H9 (cell line): ENCODE measurements at regions not wholly inside any gene's neighbourhood (a gene's known extent, or its start where the extent isn't known, plus 50 kb on each side); places are given as distances from the start of the nearest gene placed in this dataset.

Experiments
- DNase-seq: peaks from one replicate; pipeline ENCODE4 v3.0.0-alpha.2; 2017
- H2AFZ ChIP-seq: one replicate; pipeline ENCODE4 v1.6.1; 2013; ENCODE audit warnings: mild to moderate bottlenecking, low read length, control low read depth, moderate library complexity
- H2AK5ac ChIP-seq: 2 replicates; pipeline ENCODE4 v1.6.1; 2013; ENCODE audit warnings: low read length, control low read depth, mixed read lengths; ENCODE audit not compliant: insufficient read length
- H2BK120ac ChIP-seq: one replicate; pipeline ENCODE4 v1.6.1; 2013; ENCODE audit warnings: low read depth, mild to moderate bottlenecking, low read length, control low read depth, inconsistent platforms; ENCODE audit not compliant: poor library complexity, severe bottlenecking
- H2BK12ac ChIP-seq: 2 replicates; pipeline ENCODE4 v1.6.1; 2013; ENCODE audit warnings: low read length, control low read depth, mixed read lengths, low read depth; ENCODE audit not compliant: insufficient read length
- H2BK15ac ChIP-seq: 2 replicates; pipeline ENCODE4 v1.6.1; 2013; ENCODE audit warnings: low read depth, low read length, control low read depth
- H2BK20ac ChIP-seq: one replicate; pipeline ENCODE4 v1.6.1; 2013; ENCODE audit warnings: low read depth, mild to moderate bottlenecking, low read length, control low read depth, inconsistent platforms; ENCODE audit not compliant: poor library complexity, severe bottlenecking
- H2BK5ac ChIP-seq: 2 replicates; pipeline ENCODE4 v1.6.1; 2013; ENCODE audit warnings: low read length, control low read depth, mixed read lengths; ENCODE audit not compliant: insufficient read length
- H3K14ac ChIP-seq: 2 replicates; pipeline ENCODE4 v1.6.1; 2013; ENCODE audit warnings: low read length, control low read depth; ENCODE audit not compliant: insufficient read depth
- H3K18ac ChIP-seq: 2 replicates; pipeline ENCODE4 v1.6.1; 2013; ENCODE audit warnings: low read depth, mild to moderate bottlenecking, mixed read lengths, low read length, control low read depth; ENCODE audit not compliant: insufficient read length
- H3K23ac ChIP-seq: 2 replicates; pipeline ENCODE4 v1.6.1; 2013; ENCODE audit warnings: low read length, control low read depth, mixed read lengths, low read depth; ENCODE audit not compliant: insufficient read length
- H3K23me2 ChIP-seq: 2 replicates; pipeline ENCODE4 v1.6.1; 2013; ENCODE audit warnings: low read depth, mild to moderate bottlenecking, mixed read lengths, low read length, control low read depth; ENCODE audit not compliant: insufficient read length, poor library complexity, severe bottlenecking
- H3K27ac ChIP-seq: 2 replicates; pipeline ENCODE4 v1.5.1; 2013; ENCODE audit warnings: low read length, control low read depth, mixed read lengths, low read depth; ENCODE audit not compliant: insufficient read length
- H3K27me3 ChIP-seq: 2 replicates; pipeline ENCODE4 v1.6.1; 2013; ENCODE audit warnings: low read length, control low read depth, inconsistent platforms; ENCODE audit not compliant: insufficient read depth
- H3K4ac ChIP-seq: 2 replicates; pipeline ENCODE4 v1.6.1; 2013; ENCODE audit warnings: low read depth, mild to moderate bottlenecking, control low read depth, inconsistent platforms, low read length, moderate library complexity
- H3K4me1 ChIP-seq: 2 replicates; pipeline ENCODE4 v1.6.1; 2013; ENCODE audit warnings: low read length, control low read depth, inconsistent platforms; ENCODE audit not compliant: insufficient read depth
- H3K4me2 ChIP-seq: 2 replicates; pipeline ENCODE4 v1.6.1; 2013; ENCODE audit warnings: low read length, control low read depth, mixed read lengths; ENCODE audit not compliant: insufficient read length, insufficient read depth
- H3K56ac ChIP-seq: 2 replicates; pipeline ENCODE4 v1.6.1; 2013; ENCODE audit warnings: low read depth, mild to moderate bottlenecking, mixed read lengths, low read length, control low read depth; ENCODE audit not compliant: insufficient read length
- H3K79me1 ChIP-seq: 2 replicates; pipeline ENCODE4 v1.6.1; 2013; ENCODE audit warnings: low read depth, mild to moderate bottlenecking, moderate library complexity, low read length, control low read depth, inconsistent platforms; ENCODE audit not compliant: insufficient read depth, poor library complexity, severe bottlenecking
- H3K79me2 ChIP-seq: 2 replicates; pipeline ENCODE4 v1.6.1; 2013; ENCODE audit warnings: low read length, control low read depth, inconsistent platforms; ENCODE audit not compliant: insufficient read depth
- H3K9ac ChIP-seq: 2 replicates; pipeline ENCODE4 v1.6.1; 2013; ENCODE audit warnings: low read length, control low read depth, mixed read lengths; ENCODE audit not compliant: insufficient read length; ENCODE audit errors: extremely low read depth
- H3K9me3 ChIP-seq: one replicate; pipeline ENCODE4 v1.6.1; 2013; ENCODE audit warnings: low read depth, low read length, inconsistent platforms; ENCODE audit not compliant: control insufficient read depth
- H3T11ph ChIP-seq: one replicate; pipeline ENCODE4 v1.6.1; 2013; ENCODE audit warnings: mild to moderate bottlenecking, low read length, control low read depth, inconsistent platforms
- H4K20me1 ChIP-seq: one replicate; pipeline ENCODE4 v1.6.1; 2013; ENCODE audit not compliant: control insufficient read depth, insufficient read length, insufficient read depth
- H4K5ac ChIP-seq: 2 replicates; pipeline ENCODE4 v1.6.1; 2013; ENCODE audit warnings: low read depth, mild to moderate bottlenecking, mixed read lengths, low read length, control low read depth; ENCODE audit not compliant: insufficient read length
- H4K8ac ChIP-seq: replicated peaks from 2 replicates; pipeline ENCODE4 v1.6.1; 2013; ENCODE audit warnings: low read length, control low read depth, mixed read lengths, low read depth; ENCODE audit not compliant: insufficient read length
- H4K91ac ChIP-seq: 2 replicates; pipeline ENCODE4 v1.6.1; 2013; ENCODE audit warnings: low read depth, mild to moderate bottlenecking, moderate library complexity, mixed read lengths, low read length, control low read depth; ENCODE audit not compliant: insufficient read length
- H3K27ac Mint-ChIP-seq, 3 experiments: 2 replicates in 2 of 3; 3 replicates in 1 of 3; pipeline ENCODE4 v1.8.0; 2020 to 2021; ENCODE audit warnings: mixed read lengths in 3 of 3, mild to moderate bottlenecking in 1 of 3, moderate library complexity in 1 of 3
- H3K27me3 Mint-ChIP-seq: 2 replicates; pipeline ENCODE4 v1.8.0; 2021; ENCODE audit warnings: low read depth, mild to moderate bottlenecking, moderate library complexity, mixed read lengths
- H3K36me3 Mint-ChIP-seq, 3 experiments: 2 replicates in 2 of 3; 3 replicates in 1 of 3; pipeline ENCODE4 v1.8.0; 2020 to 2021; ENCODE audit warnings: low read depth in 3 of 3, mixed read lengths in 3 of 3; ENCODE audit not compliant: insufficient read depth in 1 of 3
- H3K4me1 Mint-ChIP-seq, 2 experiments: 2 replicates each; pipeline ENCODE4 v1.8.0; 2020; ENCODE audit warnings: mixed read lengths in 2 of 2
- H3K4me3 Mint-ChIP-seq, 2 experiments: 2 replicates in 1 of 2; 3 replicates in 1 of 2; pipeline ENCODE4 v1.8.0; 2020 to 2021; ENCODE audit warnings: mild to moderate bottlenecking in 2 of 2, mixed read lengths in 2 of 2, moderate library complexity in 1 of 2
- H3K9me3 Mint-ChIP-seq, 2 experiments: 2 replicates in 1 of 2; 3 replicates in 1 of 2; pipeline ENCODE4 v1.8.0; 2020; ENCODE audit warnings: mild to moderate bottlenecking in 2 of 2, mixed read lengths in 2 of 2, moderate library complexity in 1 of 2
- WGBS: extraction: QIAGEN DNeasy Blood & Tissue Kit; methylation state at CpG from one replicate; pipeline ENCODE4 v1.1.7; 2013; ENCODE audit warnings: missing lambda C conversion rate, low lambda C conversion rate, mixed read lengths; ENCODE audit not compliant: insufficient read length; ENCODE audit errors: extremely low coverage; 5-methylcytosine and 5-hydroxymethylcytosine counted together
- TF ChIP-seq, protein P1 (sequence below): fragments of 200-600 bp; sonication (generic); conservative IDR thresholded peaks from 3 replicates; pipeline ENCODE4 v1.8.0; 2021; ENCODE audit warnings: antibody characterized with exemption, mild to moderate bottlenecking

DNA sequence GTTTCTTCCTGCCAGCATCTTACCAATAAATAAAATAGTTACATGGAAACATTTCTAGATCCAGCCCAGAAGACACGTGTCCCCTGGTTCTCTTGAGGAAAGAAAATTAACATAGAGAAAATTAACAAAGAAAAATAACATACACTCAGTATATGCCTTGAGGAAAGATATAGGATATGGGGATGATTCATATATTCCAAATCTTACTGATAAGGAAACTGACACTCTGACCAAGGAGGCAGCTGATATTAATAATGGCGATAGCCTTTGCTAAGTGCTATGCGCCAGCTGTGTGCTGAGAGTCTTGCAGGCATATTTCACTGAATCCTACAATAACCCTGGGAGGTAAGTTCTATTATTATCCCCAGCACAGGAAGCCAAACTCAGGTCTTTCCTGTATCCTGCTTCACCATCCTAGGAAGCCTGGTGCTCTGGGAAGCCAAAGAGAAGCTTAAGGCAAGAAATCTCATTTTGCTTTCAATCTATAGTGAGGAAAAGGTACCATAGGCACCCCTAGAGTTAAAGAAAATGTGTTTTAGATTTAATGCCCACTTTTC lies 302.7 kb upstream of the NREP start:
- no peak overlapping the region for H4K8ac ChIP-seq
- H3K4ac ChIP-seq, result no peak overlapping the region
- H3K79me1 ChIP-seq, result no peaks in the 10 kb centered on the region
- no peak overlapping the region for H2BK12ac ChIP-seq
- no peak overlapping the region for H3T11ph ChIP-seq
- H3K56ac ChIP-seq, result no peak overlapping the region
- no peaks in the 10 kb centered on the region for H4K20me1 ChIP-seq
- Mint-ChIP-seq H3K4me3 (no peak overlapping the region), H3K9me3 (peaks cover 16 to 17% of the 10 kb centered on the region in 2 experiments), H3K27me3 (no peaks in the 10 kb centered on the region; the same call in 1 of the 2 replicates), H3K4me1 (no peaks in the 10 kb centered on the region), H3K27ac (no peak overlapping the region), H3K36me3 (peaks cover 0 to 5% (median 0%) of the 10 kb centered on the region in 3 experiments; a peak in 1 of 7 replicates)
- H3K23me2 ChIP-seq, result no peaks in the 10 kb centered on the region
- H3K4me2 ChIP-seq, result no peak overlapping the region
- no peak overlapping the region for H2BK120ac ChIP-seq
- WGBS, result no CpG with 5 or more reads among the region's 3 CpGs
- no peak overlapping the region for H3K9ac ChIP-seq
- H2AK5ac ChIP-seq, result no peak overlapping the region
- DNase-seq, result no peak
- H3K27me3 ChIP-seq, result no peaks in the 10 kb centered on the region
- H4K5ac ChIP-seq, result no peak overlapping the region
- H3K18ac ChIP-seq, result no peak overlapping the region
- H3K23ac ChIP-seq, result no peak overlapping the region
- no peak overlapping the region for H2BK5ac ChIP-seq
- no peaks in the 10 kb centered on the region for H3K4me1 ChIP-seq
- no peak overlapping the region for H2BK20ac ChIP-seq
- no peak overlapping the region for H3K14ac ChIP-seq
- TF ChIP-seq, protein P1, sequence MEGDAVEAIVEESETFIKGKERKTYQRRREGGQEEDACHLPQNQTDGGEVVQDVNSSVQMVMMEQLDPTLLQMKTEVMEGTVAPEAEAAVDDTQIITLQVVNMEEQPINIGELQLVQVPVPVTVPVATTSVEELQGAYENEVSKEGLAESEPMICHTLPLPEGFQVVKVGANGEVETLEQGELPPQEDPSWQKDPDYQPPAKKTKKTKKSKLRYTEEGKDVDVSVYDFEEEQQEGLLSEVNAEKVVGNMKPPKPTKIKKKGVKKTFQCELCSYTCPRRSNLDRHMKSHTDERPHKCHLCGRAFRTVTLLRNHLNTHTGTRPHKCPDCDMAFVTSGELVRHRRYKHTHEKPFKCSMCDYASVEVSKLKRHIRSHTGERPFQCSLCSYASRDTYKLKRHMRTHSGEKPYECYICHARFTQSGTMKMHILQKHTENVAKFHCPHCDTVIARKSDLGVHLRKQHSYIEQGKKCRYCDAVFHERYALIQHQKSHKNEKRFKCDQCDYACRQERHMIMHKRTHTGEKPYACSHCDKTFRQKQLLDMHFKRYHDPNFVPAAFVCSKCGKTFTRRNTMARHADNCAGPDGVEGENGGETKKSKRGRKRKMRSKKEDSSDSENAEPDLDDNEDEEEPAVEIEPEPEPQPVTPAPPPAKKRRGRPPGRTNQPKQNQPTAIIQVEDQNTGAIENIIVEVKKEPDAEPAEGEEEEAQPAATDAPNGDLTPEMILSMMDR, result no peak
- H2AFZ ChIP-seq, result no peak overlapping the region
- H3K27ac ChIP-seq, result no peak overlapping the region
- no peaks in the 10 kb centered on the region for H3K9me3 ChIP-seq
- H3K79me2 ChIP-seq, result no peaks in the 10 kb centered on the region
- H2BK15ac ChIP-seq, result no peak overlapping the region
- H4K91ac ChIP-seq, result no peak overlapping the region
